Astrocyte (in vitro differentiated cells and primary cell): ENCODE measurements at regions not wholly inside any gene's neighbourhood (a gene's known extent, or its start where the extent isn't known, plus 50 kb on each side); places are given as distances from the start of the nearest gene placed in this dataset.

ENCODE experiments used
- DNase-seq: peaks from one replicate; pipeline ENCODE4 v3.0.0-alpha.2; 2010; ENCODE audit warnings: low read depth
- FAIRE-seq: peaks from 2 replicates; lab custom pipeline; 2011; peaks lifted over from hg19 to GRCh38; lab: Jason Lieb, UNC
- H2AFZ ChIP-seq: 2 replicates; pipeline ENCODE4 v1.6.0; 2012; ENCODE audit warnings: low read depth, low read length, inconsistent platforms
- H3K27ac ChIP-seq: 2 replicates; pipeline ENCODE4 v1.5.1; 2011; ENCODE audit warnings: low read depth, low read length, inconsistent platforms
- H3K27me3 ChIP-seq: 2 replicates; pipeline ENCODE4 v1.6.0; 2011; ENCODE audit warnings: low read length, inconsistent platforms; ENCODE audit not compliant: insufficient read depth
- H3K36me3 ChIP-seq: 2 replicates; pipeline ENCODE4 v1.5.1; 2011; ENCODE audit warnings: low read length, inconsistent platforms; ENCODE audit not compliant: insufficient read depth
- H3K4me1 ChIP-seq: 2 replicates; pipeline ENCODE4 v1.5.1; 2011; ENCODE audit warnings: low read length, inconsistent platforms; ENCODE audit not compliant: insufficient read depth
- H3K4me2 ChIP-seq: 2 replicates; pipeline ENCODE4 v1.6.0; 2012; ENCODE audit warnings: low read length, inconsistent platforms
- H3K4me3 ChIP-seq: 2 replicates; pipeline ENCODE4 v1.5.1; 2011; ENCODE audit warnings: low read depth, mild to moderate bottlenecking, low read length, inconsistent platforms; ENCODE audit not compliant: insufficient read depth
- H3K79me2 ChIP-seq: 2 replicates; pipeline ENCODE4 v1.6.0; 2012; ENCODE audit warnings: mild to moderate bottlenecking, low read length, inconsistent platforms; ENCODE audit not compliant: insufficient read depth
- H3K9ac ChIP-seq: 2 replicates; pipeline ENCODE4 v1.6.0; 2012; ENCODE audit warnings: mild to moderate bottlenecking, low read length, inconsistent platforms
- H3K9me3 ChIP-seq: 2 replicates; pipeline ENCODE4 v1.5.1; 2012; ENCODE audit warnings: low read depth, mild to moderate bottlenecking, low read length, inconsistent platforms; ENCODE audit not compliant: insufficient read depth
- H4K20me1 ChIP-seq: 2 replicates; pipeline ENCODE4 v1.6.0; 2012; ENCODE audit warnings: low read length, inconsistent platforms; ENCODE audit not compliant: insufficient read depth
- H3K27ac Mint-ChIP-seq: one replicate; pipeline ENCODE4 v1.8.0; 2021; ENCODE audit warnings: mild to moderate bottlenecking, mixed read lengths; ENCODE audit not compliant: unreplicated experiment
- H3K27me3 Mint-ChIP-seq: one replicate; pipeline ENCODE4 v1.8.0; 2021; ENCODE audit warnings: low read depth, mixed read lengths; ENCODE audit not compliant: unreplicated experiment
- H3K36me3 Mint-ChIP-seq: one replicate; pipeline ENCODE4 v1.8.0; 2021; ENCODE audit warnings: low read depth, mixed read lengths; ENCODE audit not compliant: unreplicated experiment
- H3K4me1 Mint-ChIP-seq: one replicate; pipeline ENCODE4 v1.8.0; 2021; ENCODE audit warnings: low read depth, mixed read lengths; ENCODE audit not compliant: unreplicated experiment
- H3K4me3 Mint-ChIP-seq: one replicate; pipeline ENCODE4 v1.8.0; 2021; ENCODE audit warnings: mild to moderate bottlenecking, moderate library complexity, mixed read lengths; ENCODE audit not compliant: unreplicated experiment
- H3K9me3 Mint-ChIP-seq: one replicate; pipeline ENCODE4 v1.8.0; 2021; ENCODE audit warnings: mild to moderate bottlenecking, mixed read lengths; ENCODE audit not compliant: unreplicated experiment
- EZH2 ChIP-seq: IDR thresholded peaks from 2 replicates; pipeline ENCODE4 v1.6.1; 2012; ENCODE audit warnings: mild to moderate bottlenecking, low read length, inconsistent platforms; ENCODE audit not compliant: insufficient read depth
- TF ChIP-seq, protein P1 (sequence below): IDR thresholded peaks from 2 replicates; pipeline ENCODE4 v1.5.1; 2011; ENCODE audit warnings: low read depth, mild to moderate bottlenecking, inconsistent platforms, low read length, moderate library complexity; ENCODE audit not compliant: insufficient read depth

DNA sequence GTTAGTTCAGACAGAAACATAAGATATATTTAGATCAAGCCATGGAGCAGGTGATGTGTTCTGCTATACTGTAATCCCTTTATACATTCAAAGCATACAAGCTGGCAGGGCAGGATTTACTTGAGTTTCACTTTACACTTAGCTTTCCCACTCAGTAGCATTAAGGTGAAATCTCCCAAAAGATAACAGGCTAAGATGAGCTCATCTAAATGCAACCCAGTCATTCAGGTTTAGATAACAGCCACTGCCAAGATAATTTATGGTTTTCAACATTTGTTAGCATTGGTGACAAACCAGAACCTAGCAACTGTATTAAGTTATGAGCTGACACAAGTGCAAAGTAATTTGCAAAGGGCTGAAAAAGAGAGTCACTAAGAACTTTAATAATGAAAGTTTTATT lies 925.1 kb upstream of the ATXN7L3B start:
- Mint-ChIP-seq H3K36me3 (no peaks in the 10 kb centered on the region), H3K9me3 (peaks cover 3% of the 10 kb centered on the region), H3K4me3 (no peak overlapping the region), H3K27me3 (no peaks in the 10 kb centered on the region), H3K27ac (no peak overlapping the region), H3K4me1 (no peaks in the 10 kb centered on the region)
- H3K27ac ChIP-seq = no peak overlapping the region
- no peak overlapping the region for H3K4me2 ChIP-seq
- H3K4me1 ChIP-seq = no peaks in the 10 kb centered on the region
- H3K27me3 ChIP-seq = no peaks in the 10 kb centered on the region
- TF ChIP-seq, protein P1, sequence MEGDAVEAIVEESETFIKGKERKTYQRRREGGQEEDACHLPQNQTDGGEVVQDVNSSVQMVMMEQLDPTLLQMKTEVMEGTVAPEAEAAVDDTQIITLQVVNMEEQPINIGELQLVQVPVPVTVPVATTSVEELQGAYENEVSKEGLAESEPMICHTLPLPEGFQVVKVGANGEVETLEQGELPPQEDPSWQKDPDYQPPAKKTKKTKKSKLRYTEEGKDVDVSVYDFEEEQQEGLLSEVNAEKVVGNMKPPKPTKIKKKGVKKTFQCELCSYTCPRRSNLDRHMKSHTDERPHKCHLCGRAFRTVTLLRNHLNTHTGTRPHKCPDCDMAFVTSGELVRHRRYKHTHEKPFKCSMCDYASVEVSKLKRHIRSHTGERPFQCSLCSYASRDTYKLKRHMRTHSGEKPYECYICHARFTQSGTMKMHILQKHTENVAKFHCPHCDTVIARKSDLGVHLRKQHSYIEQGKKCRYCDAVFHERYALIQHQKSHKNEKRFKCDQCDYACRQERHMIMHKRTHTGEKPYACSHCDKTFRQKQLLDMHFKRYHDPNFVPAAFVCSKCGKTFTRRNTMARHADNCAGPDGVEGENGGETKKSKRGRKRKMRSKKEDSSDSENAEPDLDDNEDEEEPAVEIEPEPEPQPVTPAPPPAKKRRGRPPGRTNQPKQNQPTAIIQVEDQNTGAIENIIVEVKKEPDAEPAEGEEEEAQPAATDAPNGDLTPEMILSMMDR = no peak
- no peak for TF ChIP-seq EZH2
- no peak overlapping the region for H2AFZ ChIP-seq
- no peak overlapping the region for H3K9ac ChIP-seq
- H4K20me1 ChIP-seq = no peaks in the 10 kb centered on the region
- H3K4me3 ChIP-seq = no peak overlapping the region
- H3K79me2 ChIP-seq = no peaks in the 10 kb centered on the region
- no peaks in the 10 kb centered on the region for H3K9me3 ChIP-seq
- FAIRE-seq (no peak), DNase-seq (no peak)
- no peaks in the 10 kb centered on the region for H3K36me3 ChIP-seq

DNA sequence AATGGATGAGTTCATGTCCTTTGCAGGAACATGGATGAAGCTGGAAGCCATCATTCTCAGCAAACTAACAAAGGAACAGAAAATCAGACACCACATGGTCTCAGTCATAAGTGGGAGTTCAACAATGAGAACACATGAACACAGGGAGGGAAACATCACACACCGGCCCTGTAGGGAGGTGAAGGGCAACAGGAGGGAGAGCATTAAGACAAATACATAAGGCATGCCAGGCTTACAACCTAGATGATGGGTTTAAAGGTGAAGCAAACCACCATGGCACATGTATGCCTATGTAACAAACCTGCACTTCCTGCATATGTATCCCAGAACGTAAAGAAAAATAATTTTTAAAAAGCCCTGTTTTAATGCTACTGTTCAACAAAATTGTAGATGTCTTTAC lies 914.2 kb upstream of the ATXN7L3B start:
- TF ChIP-seq EZH2 = no peak
- TF ChIP-seq, protein P1 = no peak

DNA sequence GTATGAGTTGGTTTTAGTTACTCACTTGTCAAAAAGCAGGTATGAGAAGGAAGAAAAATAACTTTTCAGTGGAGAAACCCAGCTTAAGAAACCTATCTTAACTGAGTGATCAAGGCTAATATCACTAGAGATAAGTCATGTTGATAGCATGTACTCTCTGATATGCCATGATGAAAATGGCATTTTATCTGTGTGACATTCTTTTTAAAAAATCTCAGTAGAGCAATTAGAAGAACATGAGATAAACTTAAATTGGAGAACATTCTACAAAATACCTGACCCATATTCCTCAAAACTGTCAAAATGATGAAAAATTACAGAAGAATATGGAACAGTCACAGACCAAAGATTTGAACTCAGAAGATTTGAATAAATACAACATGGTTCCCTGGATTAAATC lies 912.4 kb upstream of the ATXN7L3B start:
- Mint-ChIP-seq H3K4me3 (no peak overlapping the region), H3K9me3 (peaks cover 1% of the 10 kb centered on the region), H3K36me3 (no peaks in the 10 kb centered on the region), H3K27ac (no peak overlapping the region), H3K27me3 (no peaks in the 10 kb centered on the region), H3K4me1 (no peaks in the 10 kb centered on the region)
- no peaks in the 10 kb centered on the region for H3K36me3 ChIP-seq
- no peak overlapping the region for H3K4me3 ChIP-seq
- no peak overlapping the region for H3K27ac ChIP-seq
- no peak overlapping the region for H3K4me2 ChIP-seq
- H3K9ac ChIP-seq = no peak overlapping the region
- DNase-seq (no peak), FAIRE-seq (no peak)
- no peak overlapping the region for H2AFZ ChIP-seq
- no peaks in the 10 kb centered on the region for H3K9me3 ChIP-seq
- H4K20me1 ChIP-seq = no peaks in the 10 kb centered on the region
- H3K27me3 ChIP-seq = no peaks in the 10 kb centered on the region
- H3K4me1 ChIP-seq = no peaks in the 10 kb centered on the region
- TF ChIP-seq EZH2 = no peak
- TF ChIP-seq, protein P1 = no peak
- H3K79me2 ChIP-seq = no peaks in the 10 kb centered on the region

More for the DNA sequence above, 914.2 kb upstream of the ATXN7L3B start:
- Histone ChIP-seq H3K79me2 (no peaks in the 10 kb centered on the region), H3K9ac (no peak overlapping the region), H3K27ac (no peak overlapping the region), H3K27me3 (no peaks in the 10 kb centered on the region), H2AFZ (no peak overlapping the region), H3K4me3 (no peak overlapping the region), H3K4me2 (no peak overlapping the region), H4K20me1 (no peaks in the 10 kb centered on the region), H3K4me1 (no peaks in the 10 kb centered on the region), H3K9me3 (no peaks in the 10 kb centered on the region), H3K36me3 (no peaks in the 10 kb centered on the region)
- H3K27ac Mint-ChIP-seq = no peak overlapping the region
- no peaks in the 10 kb centered on the region for H3K36me3 Mint-ChIP-seq
- DNase-seq (no peak), FAIRE-seq (no peak)
- H3K9me3 Mint-ChIP-seq = peaks cover 1% of the 10 kb centered on the region
- no peak overlapping the region for H3K4me3 Mint-ChIP-seq
- H3K27me3 Mint-ChIP-seq = no peaks in the 10 kb centered on the region
- H3K4me1 Mint-ChIP-seq = no peaks in the 10 kb centered on the region
